H7 (cell line): ENCODE measurements at regions not wholly inside any gene's neighbourhood (a gene's known extent, or its start where the extent isn't known, plus 50 kb on each side); places are given as distances from the start of the nearest gene placed in this dataset.

Experiments used
- DNase-seq: peaks from one replicate; pipeline ENCODE4 v3.0.0; 2012
- H3K27me3 ChIP-seq: 2 replicates; pipeline ENCODE4 v1.6.0; 2011; ENCODE audit warnings: mild to moderate bottlenecking, low read length; ENCODE audit not compliant: control insufficient read depth, insufficient read depth
- H3K36me3 ChIP-seq: replicated peaks from 2 replicates; pipeline ENCODE4 v1.5.1; 2011; ENCODE audit warnings: low read length; ENCODE audit not compliant: control insufficient read depth, insufficient read depth
- H3K4me3 ChIP-seq: 2 replicates; pipeline ENCODE4 v1.5.1; 2011; ENCODE audit warnings: low read depth, mild to moderate bottlenecking, control low read depth, low read length, moderate library complexity; ENCODE audit not compliant: insufficient read depth

DNA sequence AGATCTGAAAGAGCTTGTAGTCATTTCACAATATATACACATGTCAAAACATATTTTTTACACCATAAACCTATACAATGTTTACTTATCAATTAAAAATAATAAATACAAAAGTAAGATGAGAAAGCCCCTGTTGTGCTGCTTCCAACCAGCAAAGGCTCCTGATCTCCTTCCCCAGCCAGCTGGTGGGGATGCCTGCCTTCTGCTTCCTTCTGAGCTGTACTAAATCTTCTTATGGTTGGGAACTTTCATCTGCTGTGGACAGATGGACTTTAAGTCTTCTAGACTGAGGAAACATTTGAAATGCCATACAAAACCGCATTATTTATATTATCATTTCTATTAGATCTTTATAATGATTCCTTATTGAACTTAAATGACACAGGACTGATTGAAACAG is 745.3 kb upstream of the CHD1 start:
- no peak overlapping the region for H3K4me3 ChIP-seq
- H3K27me3 ChIP-seq, result no peaks in the 10 kb centered on the region
- DNase-seq, result no peak
- no peaks in the 10 kb centered on the region for H3K36me3 ChIP-seq

DNA sequence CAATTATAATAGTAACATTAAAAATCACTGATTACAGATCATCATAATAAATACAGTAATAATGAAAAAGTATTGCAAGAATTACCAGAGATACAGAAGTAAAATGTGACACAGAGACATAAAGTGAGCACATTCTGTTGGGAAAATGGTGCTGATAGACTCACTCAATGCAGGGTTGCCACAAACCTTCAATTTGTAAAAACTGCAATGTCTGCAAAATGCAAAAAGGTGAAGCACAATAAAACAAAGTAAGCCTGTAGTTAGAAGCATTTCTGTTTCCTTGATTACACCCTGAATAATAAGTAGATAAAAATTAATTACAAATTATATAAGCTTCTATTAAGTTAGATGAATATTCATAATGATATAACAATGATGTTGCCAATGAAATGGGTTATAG is 736.2 kb upstream of the CHD1 start:
- no peaks in the 10 kb centered on the region for H3K36me3 ChIP-seq
- H3K27me3 ChIP-seq, result no peaks in the 10 kb centered on the region
- H3K4me3 ChIP-seq, result no peak overlapping the region
- no peak for DNase-seq

DNA sequence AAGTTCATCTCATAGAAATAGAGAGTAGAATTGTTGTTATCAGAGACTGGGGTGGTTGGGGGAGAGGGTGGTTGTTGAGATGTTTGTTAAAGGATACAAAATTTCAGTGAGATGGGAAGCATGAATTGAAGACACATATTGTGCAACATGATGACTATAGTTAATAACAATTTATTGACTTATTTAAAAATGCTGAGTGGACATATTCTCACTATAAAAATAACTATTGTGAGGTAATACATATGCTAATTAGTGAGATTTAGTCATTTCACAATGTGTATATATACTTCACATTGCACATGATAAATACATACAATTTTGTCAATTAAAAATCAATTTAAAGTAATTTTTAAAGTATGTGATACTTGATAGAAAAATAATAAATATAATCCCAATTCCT is 722.5 kb upstream of the CHD1 start:
- no peak for DNase-seq
- H3K36me3 ChIP-seq, result no peaks in the 10 kb centered on the region
- H3K27me3 ChIP-seq, result no peaks in the 10 kb centered on the region

DNA sequence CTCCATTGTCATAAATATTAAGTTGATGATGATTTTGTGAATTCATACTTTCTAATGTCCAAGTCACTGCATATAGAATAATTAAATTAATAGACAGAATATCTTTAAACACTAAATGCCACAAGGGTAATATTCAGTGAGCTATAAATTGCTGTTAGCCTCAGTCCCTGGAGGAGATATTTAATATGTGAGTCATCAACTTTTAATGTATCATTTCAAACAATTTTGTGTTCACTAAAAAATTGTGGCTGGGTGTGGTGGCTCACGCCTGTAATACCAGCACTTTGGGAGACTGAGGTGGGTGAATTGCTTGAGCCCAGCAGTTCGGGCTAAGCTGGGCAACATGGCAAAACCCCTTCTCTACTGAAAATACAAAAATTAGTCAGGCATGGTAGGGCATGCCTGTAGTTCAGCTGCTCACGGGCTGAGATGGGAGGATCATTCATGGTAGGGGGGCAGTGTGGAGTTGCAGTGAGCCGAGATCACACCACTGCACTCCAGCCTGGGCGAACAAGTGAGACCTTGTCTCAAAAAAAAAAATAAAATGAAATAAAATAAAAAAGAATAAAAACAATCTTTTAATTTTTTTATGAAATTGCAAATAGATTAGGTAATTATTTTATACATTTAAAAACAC is 717.3 kb upstream of the CHD1 start:
- no peak overlapping the region for H3K4me3 ChIP-seq
- DNase-seq, result no peak
- no peaks in the 10 kb centered on the region for H3K36me3 ChIP-seq
- no peaks in the 10 kb centered on the region for H3K27me3 ChIP-seq

More for the DNA sequence above, 722.5 kb upstream of the CHD1 start:
- no peak overlapping the region for H3K4me3 ChIP-seq

DNA sequence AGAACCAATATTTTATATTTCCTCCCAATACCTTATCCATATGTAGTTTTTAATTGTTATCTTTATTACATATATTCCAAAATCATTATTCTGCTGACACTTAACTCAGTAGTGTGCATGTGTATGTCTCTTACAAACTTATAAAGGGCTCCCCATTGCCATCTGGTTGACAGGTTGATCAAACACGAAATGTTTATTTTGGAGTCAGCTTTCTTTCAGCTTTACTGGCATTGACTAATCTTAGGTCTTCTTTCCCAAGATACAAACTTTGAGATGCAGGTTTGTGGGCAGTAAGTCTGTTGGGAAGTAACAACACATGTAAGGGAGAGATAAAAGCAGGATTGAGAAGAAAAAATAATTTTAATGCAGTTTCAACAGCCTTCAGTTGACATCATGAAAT is 716.0 kb upstream of the CHD1 start:
- no peak for DNase-seq
- Histone ChIP-seq H3K4me3 (no peak overlapping the region), H3K27me3 (no peaks in the 10 kb centered on the region), H3K36me3 (no peaks in the 10 kb centered on the region)

DNA sequence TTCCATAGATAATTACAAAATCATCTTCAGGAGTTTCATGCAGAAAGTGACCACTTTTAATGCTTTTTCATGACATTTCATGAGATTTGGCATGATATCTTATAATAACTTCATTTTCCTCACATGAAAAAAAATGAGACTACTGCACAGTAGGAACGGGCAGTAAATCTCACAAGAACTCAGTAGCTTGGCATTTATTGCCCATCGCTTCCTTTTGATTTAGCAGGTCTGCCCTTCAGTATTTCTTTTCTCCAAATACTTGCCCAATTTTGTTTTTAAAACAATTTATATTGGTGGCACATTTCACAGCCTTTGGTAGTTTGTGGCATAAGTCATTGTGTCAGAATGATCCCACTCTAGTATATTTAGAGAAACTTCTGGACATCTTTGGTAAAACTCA is 711.8 kb upstream of the CHD1 start:
- DNase-seq, result no peak
- no peaks in the 10 kb centered on the region for H3K27me3 ChIP-seq
- no peak overlapping the region for H3K4me3 ChIP-seq
- no peaks in the 10 kb centered on the region for H3K36me3 ChIP-seq

DNA sequence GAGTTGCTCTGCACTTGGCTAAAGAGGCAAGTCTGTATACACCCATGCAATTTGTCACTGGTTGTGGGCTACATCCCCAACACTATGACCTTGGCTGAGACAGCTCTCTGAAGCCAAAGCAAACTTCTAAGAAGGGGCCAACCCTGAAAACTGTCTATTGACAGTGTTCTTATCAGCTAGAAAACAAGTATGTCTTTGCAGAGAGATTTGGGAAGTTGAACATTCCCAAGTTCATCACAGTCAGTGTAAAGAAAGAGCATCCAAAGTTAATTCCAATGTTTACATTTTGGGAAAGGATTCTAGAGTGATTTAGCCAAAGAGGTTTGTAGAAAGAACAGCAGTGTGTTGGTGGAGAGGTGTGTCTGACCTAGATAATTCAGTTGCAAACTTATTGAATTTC is 711.1 kb upstream of the CHD1 start:
- DNase-seq, result no peak
- Histone ChIP-seq H3K27me3 (no peaks in the 10 kb centered on the region), H3K4me3 (no peak overlapping the region), H3K36me3 (no peaks in the 10 kb centered on the region)

DNA sequence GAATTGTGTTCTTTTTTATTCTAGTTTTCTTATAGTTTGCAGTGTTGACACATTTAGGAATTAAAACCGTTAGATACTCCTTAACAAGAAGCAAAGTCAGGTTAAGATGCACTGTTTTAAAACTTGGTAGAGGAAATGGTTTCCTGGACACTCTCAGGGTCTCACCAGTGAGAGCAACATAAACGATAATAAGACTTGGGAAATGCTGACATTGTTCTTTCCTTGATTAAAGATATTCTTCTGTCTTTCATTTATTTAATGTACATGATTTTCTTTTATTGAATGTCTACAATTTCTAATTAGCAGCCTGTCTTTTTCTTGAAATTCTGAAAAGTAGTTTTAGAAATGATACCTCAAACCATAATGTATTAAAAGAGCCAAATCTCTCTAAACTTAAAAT is 707.9 kb upstream of the CHD1 start:
- no peak overlapping the region for H3K4me3 ChIP-seq
- no peaks in the 10 kb centered on the region for H3K36me3 ChIP-seq
- DNase-seq, result no peak
- H3K27me3 ChIP-seq, result no peaks in the 10 kb centered on the region

DNA sequence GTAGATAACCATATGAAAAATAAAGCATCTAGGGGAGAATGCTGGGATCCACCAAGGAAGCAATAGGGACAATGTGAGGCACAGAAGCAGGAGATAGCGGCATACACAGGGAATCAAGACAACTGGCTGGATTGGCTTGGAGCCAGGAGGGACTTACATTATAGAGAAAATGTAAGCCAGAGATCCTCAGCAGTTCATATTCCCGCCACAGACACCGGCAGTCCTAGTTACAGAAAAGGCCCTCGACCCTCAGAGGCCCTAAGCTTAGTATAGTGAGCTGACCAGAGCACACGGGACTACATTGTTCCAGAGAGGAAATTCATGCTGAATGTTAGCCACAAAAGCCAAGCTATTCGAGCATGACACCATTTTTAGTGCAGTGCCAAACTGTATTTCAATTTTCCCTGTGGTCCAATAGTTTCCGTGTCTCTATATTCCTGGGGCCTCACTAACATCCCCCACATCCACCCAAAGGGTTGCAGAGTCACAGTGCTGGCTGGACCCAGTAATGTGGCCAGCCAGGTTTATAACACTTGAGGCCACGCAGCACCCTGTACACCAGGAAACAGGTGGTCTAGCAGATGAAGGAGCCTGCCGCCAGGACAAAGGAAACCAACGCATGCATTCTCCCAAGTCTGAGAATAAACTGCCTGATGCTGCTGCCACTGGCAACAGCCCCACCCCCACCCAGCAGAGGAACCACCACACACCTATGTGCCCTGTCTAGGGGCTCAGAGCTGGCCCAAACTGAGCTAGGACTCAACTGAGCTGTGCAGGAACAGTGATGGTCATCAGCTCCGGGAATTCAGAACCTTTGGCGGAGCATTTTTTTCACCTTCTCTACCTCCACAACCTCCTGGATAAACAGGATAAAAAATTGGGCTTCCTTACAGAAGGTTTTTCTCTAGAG is 693.2 kb upstream of the CHD1 start:
- no peak for DNase-seq
- Histone ChIP-seq H3K36me3 (no peaks in the 10 kb centered on the region), H3K4me3 (no peak overlapping the region), H3K27me3 (no peaks in the 10 kb centered on the region)

DNA sequence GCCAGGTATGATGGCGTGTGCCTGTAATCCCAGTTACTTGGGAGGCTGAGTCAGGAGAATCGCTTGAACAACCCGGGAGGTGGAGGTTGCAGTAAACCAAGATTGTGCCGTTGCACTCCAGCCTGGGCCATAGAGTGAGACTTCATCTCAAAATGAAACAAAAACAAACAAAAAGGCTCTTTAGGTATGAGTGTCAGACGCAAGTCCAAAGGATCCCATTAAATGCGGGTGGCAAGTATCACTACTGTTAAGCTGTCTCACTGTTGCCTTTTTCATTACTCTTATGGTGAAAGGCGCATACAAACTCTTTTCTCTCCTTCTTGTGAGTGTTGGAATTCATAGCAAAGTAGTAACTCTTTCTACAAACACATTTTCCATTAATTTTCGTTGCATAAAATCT is 688.5 kb upstream of the CHD1 start:
- DNase-seq, result no peak
- no peaks in the 10 kb centered on the region for H3K27me3 ChIP-seq

DNA sequence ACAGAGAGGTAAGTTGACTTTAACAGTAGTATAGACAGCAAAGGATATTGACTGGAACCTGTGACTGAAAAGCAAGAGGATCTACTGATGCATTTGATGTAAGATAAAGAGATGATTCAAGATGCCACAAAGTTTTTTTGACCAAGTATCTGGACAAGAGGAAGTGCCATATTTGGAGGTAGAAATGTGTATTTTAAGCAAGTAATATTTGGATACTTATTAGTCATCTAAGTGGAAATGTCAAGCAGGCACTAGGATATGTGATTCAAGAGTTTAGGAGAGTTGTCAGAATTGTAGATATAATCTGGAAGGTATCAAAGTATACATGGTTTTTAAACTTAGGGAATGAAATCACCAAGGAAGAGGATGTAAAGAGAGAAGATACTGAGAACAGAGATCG is 686.1 kb upstream of the CHD1 start:
- H3K4me3 ChIP-seq, result no peak overlapping the region

More for the DNA sequence above, 688.5 kb upstream of the CHD1 start:
- Histone ChIP-seq H3K4me3 (no peak overlapping the region), H3K36me3 (no peaks in the 10 kb centered on the region)

DNA sequence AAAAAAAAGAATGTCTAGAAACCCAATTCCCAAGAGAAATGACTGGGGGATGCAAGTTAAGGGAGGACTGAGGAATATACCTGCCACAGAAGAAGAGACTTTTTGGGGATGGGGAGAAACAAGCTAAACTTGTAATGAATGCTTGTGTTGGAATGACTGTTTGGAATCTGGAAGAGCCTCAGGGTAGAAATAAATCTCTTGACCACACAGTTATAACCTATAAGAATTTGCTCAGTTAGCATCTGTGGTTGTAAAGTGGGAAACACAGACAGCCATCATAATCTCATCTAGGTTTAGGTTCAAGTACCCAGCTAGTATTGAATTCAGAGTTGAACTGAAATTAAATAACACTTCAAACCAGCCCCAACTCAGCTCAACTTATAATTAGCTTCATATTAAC is 678.3 kb upstream of the CHD1 start:
- H3K36me3 ChIP-seq, result no peaks in the 10 kb centered on the region
- H3K27me3 ChIP-seq, result no peaks in the 10 kb centered on the region
- H3K4me3 ChIP-seq, result no peak overlapping the region
- DNase-seq, result no peak

More for the DNA sequence above, 686.1 kb upstream of the CHD1 start:
- Histone ChIP-seq H3K27me3 (no peaks in the 10 kb centered on the region), H3K36me3 (no peaks in the 10 kb centered on the region)
- DNase-seq, result no peak

DNA sequence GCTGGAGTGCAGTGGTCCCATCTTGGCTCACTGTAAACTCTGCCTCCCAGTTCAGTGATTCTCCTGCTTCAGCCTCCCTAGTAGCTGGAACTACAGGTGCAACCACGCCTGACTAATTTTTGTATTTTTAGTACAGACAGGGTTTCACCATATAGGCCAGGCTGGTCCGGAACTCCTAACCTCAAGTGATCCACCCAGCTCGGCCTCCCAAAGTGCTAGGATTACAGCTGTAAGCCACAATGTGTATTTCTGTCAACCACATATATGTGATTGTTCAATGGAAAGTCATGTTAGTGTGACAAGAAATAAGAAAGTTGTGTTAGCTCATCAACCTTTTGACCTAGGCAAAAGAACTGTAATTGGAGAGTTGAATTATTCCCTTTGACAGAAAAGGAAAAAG is 677.1 kb upstream of the CHD1 start:
- Histone ChIP-seq H3K27me3 (no peaks in the 10 kb centered on the region), H3K4me3 (no peak overlapping the region), H3K36me3 (no peaks in the 10 kb centered on the region)
- no peak for DNase-seq

DNA sequence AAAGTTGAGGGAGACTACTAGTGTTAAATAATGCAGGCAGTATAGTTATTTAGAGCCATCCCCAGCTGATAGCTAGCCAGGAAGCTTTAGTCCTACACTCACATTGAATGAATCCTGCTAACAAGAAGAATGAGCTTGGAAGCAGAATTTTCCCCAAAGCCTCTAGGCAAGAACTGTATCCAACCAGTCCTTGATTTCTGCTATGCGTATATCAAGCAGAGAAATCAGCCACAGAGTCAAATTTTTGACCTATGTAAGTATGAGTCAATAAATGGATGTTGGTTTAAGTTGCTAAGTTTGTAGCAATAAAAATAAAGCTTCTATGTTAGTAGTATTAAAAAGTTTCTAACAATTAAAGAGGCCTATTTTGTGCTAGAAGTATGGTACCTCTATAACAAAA is 672.1 kb upstream of the CHD1 start:
- Histone ChIP-seq H3K4me3 (no peak overlapping the region), H3K27me3 (no peaks in the 10 kb centered on the region), H3K36me3 (no peaks in the 10 kb centered on the region)
- no peak for DNase-seq

DNA sequence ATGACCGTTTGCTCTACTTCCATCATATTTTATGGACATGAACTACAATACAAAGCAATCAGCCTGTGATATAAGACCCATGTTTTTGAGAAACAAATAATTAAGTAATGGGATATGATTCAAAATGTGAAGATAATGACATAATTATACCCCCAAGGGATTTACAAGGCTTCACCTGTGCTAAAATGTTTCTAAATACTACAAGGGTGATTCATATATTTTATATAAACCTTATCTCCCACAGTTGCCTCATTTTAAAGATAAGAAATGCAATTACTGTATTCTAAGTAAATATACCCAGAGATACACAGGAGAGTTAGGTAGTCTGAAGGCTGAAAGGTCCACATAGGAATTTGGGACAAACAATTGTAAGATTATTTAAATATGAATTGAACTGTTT is 662.0 kb upstream of the CHD1 start:
- Histone ChIP-seq H3K4me3 (no peak overlapping the region), H3K36me3 (no peaks in the 10 kb centered on the region), H3K27me3 (no peaks in the 10 kb centered on the region)
- no peak for DNase-seq
